HepG2 (cell line): ENCODE measurements at regions not wholly inside any gene's neighbourhood (a gene's known extent, or its start where the extent isn't known, plus 50 kb on each side); places are given as distances from the start of the nearest gene placed in this dataset.

ENCODE experiments used
- CSRNP1 ChIP-seq: sonication (generic); formaldehyde crosslinking; IDR thresholded peaks from 2 replicates; pipeline ENCODE4 v1.8.1; 2023; ENCODE audit warnings: mild to moderate bottlenecking, missing genetic modification reagents
- ETV5 ChIP-seq: IDR thresholded peaks from 2 replicates; pipeline ENCODE4 v1.6.1; 2018; ENCODE audit warnings: missing biosample characterization, missing genetic modification reagents, inconsistent platforms, borderline replicate concordance
- KLF13 ChIP-seq: sonication (generic); formaldehyde crosslinking; IDR thresholded peaks from 2 replicates; pipeline ENCODE4 v1.4.0; 2020; ENCODE audit warnings: mild to moderate bottlenecking, missing genetic modification reagents
- KLF9 ChIP-seq: IDR thresholded peaks from 2 replicates; pipeline ENCODE4 v1.6.1; 2016; ENCODE audit warnings: low read depth
- MXI1 ChIP-seq: IDR thresholded peaks from 3 replicates; pipeline ENCODE4 v1.6.1; 2012; ENCODE audit warnings: low read depth, low read length, inconsistent platforms, borderline replicate concordance
- RELA ChIP-seq: sonication (generic); formaldehyde crosslinking; IDR thresholded peaks from 2 replicates; pipeline ENCODE4 v1.4.0; 2020; ENCODE audit warnings: missing genetic modification reagents
- SNAI1 ChIP-seq: sonication (generic); formaldehyde crosslinking; IDR thresholded peaks from 2 replicates; pipeline ENCODE4 v1.5.0; 2020; ENCODE audit warnings: mild to moderate bottlenecking, missing genetic modification reagents, borderline replicate concordance
- TBL1XR1 ChIP-seq: fragments of 150-350 bp; IDR thresholded peaks from 2 replicates; pipeline ENCODE4 v1.6.1; 2014; ENCODE audit warnings: borderline replicate concordance, low read length; ENCODE audit not compliant: partially characterized antibody
- XRCC5 ChIP-seq: fragments of 200-400 bp; formaldehyde crosslinking; optimal IDR thresholded peaks from 2 replicates; pipeline ENCODE3; 2017; ENCODE audit warnings: mild to moderate bottlenecking, low read length
- ZMYM3 ChIP-seq: sonication (generic); formaldehyde crosslinking; IDR thresholded peaks from 2 replicates; pipeline ENCODE4 v1.5.1; 2020; ENCODE audit warnings: mild to moderate bottlenecking, missing genetic modification reagents
- ZNF205 ChIP-seq: IDR thresholded peaks from 2 replicates; pipeline ENCODE4 v1.6.1; 2018; ENCODE audit warnings: missing biosample characterization, missing genetic modification reagents
- ZNF547 ChIP-seq: sonication (generic); formaldehyde crosslinking; IDR thresholded peaks from 2 replicates; pipeline ENCODE4 v1.5.1; 2020; ENCODE audit warnings: mild to moderate bottlenecking, missing genetic modification reagents
- ZNF615 ChIP-seq: sonication (generic); formaldehyde crosslinking; IDR thresholded peaks from 2 replicates; pipeline ENCODE4 v1.5.0; 2020; ENCODE audit warnings: mild to moderate bottlenecking, missing genetic modification reagents, borderline replicate concordance
- ZNF841 ChIP-seq: sonication (generic); formaldehyde crosslinking; IDR thresholded peaks from 2 replicates; pipeline ENCODE4 v1.8.1; 2023; ENCODE audit warnings: missing genetic modification reagents, borderline replicate concordance
- TF ChIP-seq, protein P1 (sequence below): sonication (generic); formaldehyde crosslinking; IDR thresholded peaks from 2 replicates; pipeline ENCODE4 v1.4.0; 2020; ENCODE audit warnings: missing genetic modification reagents
- TF ChIP-seq, protein P2 (sequence below): sonication (generic); formaldehyde crosslinking; IDR thresholded peaks from 2 replicates; pipeline ENCODE4 v1.8.0; 2022; ENCODE audit warnings: missing genetic modification reagents, mild to moderate bottlenecking, moderate library complexity, borderline replicate concordance
- TF ChIP-seq, protein P3 (sequence below): sonication (generic); formaldehyde crosslinking; IDR thresholded peaks from 2 replicates; pipeline ENCODE4 v1.4.0; 2020; ENCODE audit warnings: low read depth, mild to moderate bottlenecking, missing genetic modification reagents

- TF ChIP-seq MXI1 (no peak), ETV5 (CRISPR knock-in tag) (peak; percentile 50; the same call in 1 of the 2 replicates), XRCC5 (no peak), ZMYM3 (CRISPR knock-in tag) (peak; percentile 16; the same call in 1 of the 2 replicates), KLF13 (no peak), ZNF205 (CRISPR knock-in tag) (0 out of 2 replicates have a peak, but pooled peaks have one; percentile 31), ZNF547 (CRISPR knock-in tag) (no peak), SNAI1 (CRISPR knock-in tag) (no peak), TBL1XR1 (no peak), ZNF615 (CRISPR knock-in tag) (no peak), ZNF841 (CRISPR knock-in tag) (0 out of 2 replicates have a peak, but pooled peaks have one; percentile 47), CSRNP1 (CRISPR knock-in tag) (no peak), KLF9 (CRISPR knock-in tag) (no peak), RELA (no peak)
- TF ChIP-seq, protein P1, sequence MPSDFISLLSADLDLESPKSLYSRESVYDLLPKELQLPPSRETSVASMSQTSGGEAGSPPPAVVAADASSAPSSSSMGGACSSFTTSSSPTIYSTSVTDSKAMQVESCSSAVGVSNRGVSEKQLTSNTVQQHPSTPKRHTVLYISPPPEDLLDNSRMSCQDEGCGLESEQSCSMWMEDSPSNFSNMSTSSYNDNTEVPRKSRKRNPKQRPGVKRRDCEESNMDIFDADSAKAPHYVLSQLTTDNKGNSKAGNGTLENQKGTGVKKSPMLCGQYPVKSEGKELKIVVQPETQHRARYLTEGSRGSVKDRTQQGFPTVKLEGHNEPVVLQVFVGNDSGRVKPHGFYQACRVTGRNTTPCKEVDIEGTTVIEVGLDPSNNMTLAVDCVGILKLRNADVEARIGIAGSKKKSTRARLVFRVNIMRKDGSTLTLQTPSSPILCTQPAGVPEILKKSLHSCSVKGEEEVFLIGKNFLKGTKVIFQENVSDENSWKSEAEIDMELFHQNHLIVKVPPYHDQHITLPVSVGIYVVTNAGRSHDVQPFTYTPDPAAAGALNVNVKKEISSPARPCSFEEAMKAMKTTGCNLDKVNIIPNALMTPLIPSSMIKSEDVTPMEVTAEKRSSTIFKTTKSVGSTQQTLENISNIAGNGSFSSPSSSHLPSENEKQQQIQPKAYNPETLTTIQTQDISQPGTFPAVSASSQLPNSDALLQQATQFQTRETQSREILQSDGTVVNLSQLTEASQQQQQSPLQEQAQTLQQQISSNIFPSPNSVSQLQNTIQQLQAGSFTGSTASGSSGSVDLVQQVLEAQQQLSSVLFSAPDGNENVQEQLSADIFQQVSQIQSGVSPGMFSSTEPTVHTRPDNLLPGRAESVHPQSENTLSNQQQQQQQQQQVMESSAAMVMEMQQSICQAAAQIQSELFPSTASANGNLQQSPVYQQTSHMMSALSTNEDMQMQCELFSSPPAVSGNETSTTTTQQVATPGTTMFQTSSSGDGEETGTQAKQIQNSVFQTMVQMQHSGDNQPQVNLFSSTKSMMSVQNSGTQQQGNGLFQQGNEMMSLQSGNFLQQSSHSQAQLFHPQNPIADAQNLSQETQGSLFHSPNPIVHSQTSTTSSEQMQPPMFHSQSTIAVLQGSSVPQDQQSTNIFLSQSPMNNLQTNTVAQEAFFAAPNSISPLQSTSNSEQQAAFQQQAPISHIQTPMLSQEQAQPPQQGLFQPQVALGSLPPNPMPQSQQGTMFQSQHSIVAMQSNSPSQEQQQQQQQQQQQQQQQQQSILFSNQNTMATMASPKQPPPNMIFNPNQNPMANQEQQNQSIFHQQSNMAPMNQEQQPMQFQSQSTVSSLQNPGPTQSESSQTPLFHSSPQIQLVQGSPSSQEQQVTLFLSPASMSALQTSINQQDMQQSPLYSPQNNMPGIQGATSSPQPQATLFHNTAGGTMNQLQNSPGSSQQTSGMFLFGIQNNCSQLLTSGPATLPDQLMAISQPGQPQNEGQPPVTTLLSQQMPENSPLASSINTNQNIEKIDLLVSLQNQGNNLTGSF (CRISPR knock-in tag) = no peak
- TF ChIP-seq, protein P2, sequence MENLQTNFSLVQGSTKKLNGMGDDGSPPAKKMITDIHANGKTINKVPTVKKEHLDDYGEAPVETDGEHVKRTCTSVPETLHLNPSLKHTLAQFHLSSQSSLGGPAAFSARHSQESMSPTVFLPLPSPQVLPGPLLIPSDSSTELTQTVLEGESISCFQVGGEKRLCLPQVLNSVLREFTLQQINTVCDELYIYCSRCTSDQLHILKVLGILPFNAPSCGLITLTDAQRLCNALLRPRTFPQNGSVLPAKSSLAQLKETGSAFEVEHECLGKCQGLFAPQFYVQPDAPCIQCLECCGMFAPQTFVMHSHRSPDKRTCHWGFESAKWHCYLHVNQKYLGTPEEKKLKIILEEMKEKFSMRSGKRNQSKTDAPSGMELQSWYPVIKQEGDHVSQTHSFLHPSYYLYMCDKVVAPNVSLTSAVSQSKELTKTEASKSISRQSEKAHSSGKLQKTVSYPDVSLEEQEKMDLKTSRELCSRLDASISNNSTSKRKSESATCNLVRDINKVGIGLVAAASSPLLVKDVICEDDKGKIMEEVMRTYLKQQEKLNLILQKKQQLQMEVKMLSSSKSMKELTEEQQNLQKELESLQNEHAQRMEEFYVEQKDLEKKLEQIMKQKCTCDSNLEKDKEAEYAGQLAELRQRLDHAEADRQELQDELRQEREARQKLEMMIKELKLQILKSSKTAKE = no peak
- TF ChIP-seq, protein P3, sequence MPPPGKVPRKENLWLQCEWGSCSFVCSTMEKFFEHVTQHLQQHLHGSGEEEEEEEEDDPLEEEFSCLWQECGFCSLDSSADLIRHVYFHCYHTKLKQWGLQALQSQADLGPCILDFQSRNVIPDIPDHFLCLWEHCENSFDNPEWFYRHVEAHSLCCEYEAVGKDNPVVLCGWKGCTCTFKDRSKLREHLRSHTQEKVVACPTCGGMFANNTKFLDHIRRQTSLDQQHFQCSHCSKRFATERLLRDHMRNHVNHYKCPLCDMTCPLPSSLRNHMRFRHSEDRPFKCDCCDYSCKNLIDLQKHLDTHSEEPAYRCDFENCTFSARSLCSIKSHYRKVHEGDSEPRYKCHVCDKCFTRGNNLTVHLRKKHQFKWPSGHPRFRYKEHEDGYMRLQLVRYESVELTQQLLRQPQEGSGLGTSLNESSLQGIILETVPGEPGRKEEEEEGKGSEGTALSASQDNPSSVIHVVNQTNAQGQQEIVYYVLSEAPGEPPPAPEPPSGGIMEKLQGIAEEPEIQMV = no peak; the same call in 1 of the 2 replicates
These were observed 74.2 kb downstream of the ZFP36L2 start (continued) for GRCh38 chr2:43152186-43152585.
